ENCODE measurements at regions not wholly inside any gene's neighbourhood (a gene's known extent, or its start where the extent isn't known, plus 50 kb on each side); places are given as distances from the start of the nearest gene placed in this dataset.

GRCh38 chr10:24119896-24120295 lies 89.0 kb upstream of the KIAA1217 start:
- DNase-seq: no peak
- no peak for TF ChIP-seq CTCF (IDR thresholded peaks at IDR 0.05)
- H3K27me3 ChIP-seq: no peaks in the 10 kb centered on the region
- intact Hi-C loops (cut with DNase I): no loop called here
- no peaks in the 10 kb centered on the region for H3K9me3 ChIP-seq
- peaks cover 2% of the 10 kb centered on the region for H3K4me1 ChIP-seq
- ATAC-seq: no peak
- H3K36me3 ChIP-seq: no peaks in the 10 kb centered on the region
- H3K4me3 ChIP-seq: no peak overlapping the region
- no peak overlapping the region for H3K27ac ChIP-seq

GRCh38 chr10:24120646-24121045 lies 88.3 kb upstream of the KIAA1217 start:
- Histone ChIP-seq H3K4me3 (no peak overlapping the region), H3K4me1 (no peaks in the 10 kb centered on the region), H3K27me3 (no peaks in the 10 kb centered on the region), H3K36me3 (no peaks in the 10 kb centered on the region), H3K27ac (no peak overlapping the region), H3K9me3 (no peaks in the 10 kb centered on the region)
- DNase-seq (no peak), ATAC-seq (no peak)
- intact Hi-C loops (cut with DNase I): no loop called here
- no peak for TF ChIP-seq CTCF (IDR thresholded peaks at IDR 0.05)

- Histone ChIP-seq H3K27me3 (no peaks in the 10 kb centered on the region), H3K4me1 (no peaks in the 10 kb centered on the region), H3K36me3 (no peaks in the 10 kb centered on the region), H3K9me3 (no peaks in the 10 kb centered on the region), H3K27ac (no peak overlapping the region), H3K4me3 (no peak overlapping the region)
- intact Hi-C loops (cut with DNase I): no loop called here
- no peak for DNase-seq
- ATAC-seq: no peak
- no peak for TF ChIP-seq CTCF (IDR thresholded peaks at IDR 0.05)
Measured at GRCh38 chr10:24127516-24127915, 81.4 kb upstream of the KIAA1217 start.

DNA sequence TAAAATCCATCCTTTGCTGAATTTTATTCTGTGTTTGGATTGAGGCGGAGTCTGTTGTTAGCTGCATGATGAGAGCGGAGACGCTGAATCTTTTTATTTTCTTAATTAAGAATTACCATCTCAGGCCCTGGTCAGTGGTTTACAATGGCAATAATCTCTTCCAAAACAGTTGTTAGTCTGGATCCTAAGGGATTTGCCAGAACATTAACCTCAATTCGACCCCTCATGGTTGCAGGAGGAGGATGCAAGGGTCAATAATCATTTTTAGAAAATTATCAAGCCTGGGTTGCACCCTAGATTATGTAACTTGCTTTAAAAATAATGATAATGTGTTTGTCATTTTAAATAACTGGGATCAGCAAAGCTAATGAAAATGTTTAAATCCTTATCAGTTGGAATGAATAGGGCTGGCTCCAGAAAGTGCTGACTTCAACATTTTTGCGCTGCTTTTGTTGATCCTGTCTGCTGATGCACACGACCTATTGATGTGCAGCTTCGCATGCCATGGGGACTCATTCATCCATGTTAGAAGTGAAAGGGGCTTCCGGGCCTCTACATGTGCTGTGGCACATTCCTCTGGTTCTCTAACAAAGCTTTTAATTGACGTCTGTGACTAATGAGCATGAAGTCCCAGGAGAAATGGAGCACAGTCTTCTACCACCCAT lies 80.7 kb upstream of the KIAA1217 start:
- DNase-seq (no peak), ATAC-seq (no peak)
- Histone ChIP-seq H3K4me1 (no peaks in the 10 kb centered on the region), H3K27ac (no peak overlapping the region), H3K36me3 (no peaks in the 10 kb centered on the region), H3K27me3 (no peaks in the 10 kb centered on the region), H3K9me3 (no peaks in the 10 kb centered on the region), H3K4me3 (no peak overlapping the region)
- intact Hi-C loops (cut with DNase I): no loop called here
- no peak for TF ChIP-seq CTCF (IDR thresholded peaks at IDR 0.05)

DNA sequence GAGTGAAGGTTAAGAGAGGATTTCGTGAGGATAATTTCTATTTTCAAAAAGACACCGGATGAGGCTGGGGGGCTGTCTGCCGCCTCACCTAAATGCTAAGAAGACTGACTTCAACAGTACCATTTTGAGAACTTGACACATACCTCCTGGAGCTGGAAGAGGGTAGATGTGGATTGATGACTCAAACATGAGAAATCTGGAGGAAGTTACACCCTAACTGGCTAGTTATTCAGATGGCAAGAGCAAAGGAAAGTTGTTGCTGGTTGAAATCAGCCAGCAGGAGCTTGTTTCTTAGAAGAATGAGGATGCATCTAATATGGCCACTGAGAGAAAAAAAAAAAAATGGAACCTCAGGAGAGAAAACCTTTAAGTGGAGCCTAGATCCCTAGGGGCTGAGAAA lies 76.2 kb upstream of the KIAA1217 start:
- H3K27me3 ChIP-seq: no peaks in the 10 kb centered on the region
- no peak for TF ChIP-seq CTCF (IDR thresholded peaks at IDR 0.05)
- no peak overlapping the region for H3K4me3 ChIP-seq
- DNase-seq: no peak
- no peak for ATAC-seq
- H3K27ac ChIP-seq: no peak overlapping the region
- intact Hi-C loops (cut with DNase I): no loop called here
- H3K36me3 ChIP-seq: no peaks in the 10 kb centered on the region
- H3K9me3 ChIP-seq: no peaks in the 10 kb centered on the region
- H3K4me1 ChIP-seq: no peaks in the 10 kb centered on the region

DNA sequence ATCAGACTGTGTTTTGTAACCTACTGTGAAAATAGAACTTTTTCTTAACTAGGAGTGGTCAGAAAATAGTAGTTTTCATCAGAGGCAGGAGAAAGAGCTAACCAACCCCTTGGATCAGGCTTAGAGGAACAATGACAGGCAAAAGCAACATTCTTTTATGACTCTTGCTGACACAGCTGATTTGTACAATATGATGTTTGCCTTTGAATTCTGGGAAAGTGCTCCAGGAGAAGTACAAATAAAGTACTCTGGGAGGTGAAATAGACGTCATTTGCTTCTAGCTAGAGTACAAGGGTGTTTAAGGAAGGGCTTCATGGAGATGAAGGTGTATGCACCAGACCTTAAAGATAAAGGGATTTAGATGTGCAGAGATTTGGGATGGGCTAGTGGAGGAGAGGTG lies 75.1 kb upstream of the KIAA1217 start:
- no peak for TF ChIP-seq CTCF (IDR thresholded peaks at IDR 0.05)
- H3K4me1 ChIP-seq: no peaks in the 10 kb centered on the region
- H3K9me3 ChIP-seq: no peaks in the 10 kb centered on the region
- ATAC-seq: no peak
- no peak overlapping the region for H3K4me3 ChIP-seq
- no peaks in the 10 kb centered on the region for H3K27me3 ChIP-seq
- H3K27ac ChIP-seq: no peak overlapping the region
- intact Hi-C loops (cut with DNase I): no loop called here
- DNase-seq: no peak
- no peaks in the 10 kb centered on the region for H3K36me3 ChIP-seq

All from upper lobe of right lung (tissue), 1 donor.